H9 (cell line): ENCODE measurements at regions not wholly inside any gene's neighbourhood (a gene's known extent, or its start where the extent isn't known, plus 50 kb on each side); places are given as distances from the start of the nearest gene placed in this dataset.

Experiments used
- DNase-seq: peaks from one replicate; pipeline ENCODE4 v3.0.0-alpha.2; 2017
- H2AFZ ChIP-seq: one replicate; pipeline ENCODE4 v1.6.1; 2013; ENCODE audit warnings: mild to moderate bottlenecking, low read length, control low read depth, moderate library complexity
- H2AK5ac ChIP-seq: 2 replicates; pipeline ENCODE4 v1.6.1; 2013; ENCODE audit warnings: low read length, control low read depth, mixed read lengths; ENCODE audit not compliant: insufficient read length
- H2BK120ac ChIP-seq: one replicate; pipeline ENCODE4 v1.6.1; 2013; ENCODE audit warnings: low read depth, mild to moderate bottlenecking, low read length, control low read depth, inconsistent platforms; ENCODE audit not compliant: poor library complexity, severe bottlenecking
- H2BK12ac ChIP-seq: 2 replicates; pipeline ENCODE4 v1.6.1; 2013; ENCODE audit warnings: low read length, control low read depth, mixed read lengths, low read depth; ENCODE audit not compliant: insufficient read length
- H2BK15ac ChIP-seq: 2 replicates; pipeline ENCODE4 v1.6.1; 2013; ENCODE audit warnings: low read depth, low read length, control low read depth
- H2BK20ac ChIP-seq: one replicate; pipeline ENCODE4 v1.6.1; 2013; ENCODE audit warnings: low read depth, mild to moderate bottlenecking, low read length, control low read depth, inconsistent platforms; ENCODE audit not compliant: poor library complexity, severe bottlenecking
- H2BK5ac ChIP-seq: 2 replicates; pipeline ENCODE4 v1.6.1; 2013; ENCODE audit warnings: low read length, control low read depth, mixed read lengths; ENCODE audit not compliant: insufficient read length
- H3K14ac ChIP-seq: 2 replicates; pipeline ENCODE4 v1.6.1; 2013; ENCODE audit warnings: low read length, control low read depth; ENCODE audit not compliant: insufficient read depth
- H3K18ac ChIP-seq: 2 replicates; pipeline ENCODE4 v1.6.1; 2013; ENCODE audit warnings: low read depth, mild to moderate bottlenecking, mixed read lengths, low read length, control low read depth; ENCODE audit not compliant: insufficient read length
- H3K23ac ChIP-seq: 2 replicates; pipeline ENCODE4 v1.6.1; 2013; ENCODE audit warnings: low read length, control low read depth, mixed read lengths, low read depth; ENCODE audit not compliant: insufficient read length
- H3K23me2 ChIP-seq: 2 replicates; pipeline ENCODE4 v1.6.1; 2013; ENCODE audit warnings: low read depth, mild to moderate bottlenecking, mixed read lengths, low read length, control low read depth; ENCODE audit not compliant: insufficient read length, poor library complexity, severe bottlenecking
- H3K27ac ChIP-seq: 2 replicates; pipeline ENCODE4 v1.5.1; 2013; ENCODE audit warnings: low read length, control low read depth, mixed read lengths, low read depth; ENCODE audit not compliant: insufficient read length
- H3K27me3 ChIP-seq: 2 replicates; pipeline ENCODE4 v1.6.1; 2013; ENCODE audit warnings: low read length, control low read depth, inconsistent platforms; ENCODE audit not compliant: insufficient read depth
- H3K4ac ChIP-seq: 2 replicates; pipeline ENCODE4 v1.6.1; 2013; ENCODE audit warnings: low read depth, mild to moderate bottlenecking, control low read depth, inconsistent platforms, low read length, moderate library complexity
- H3K4me1 ChIP-seq: 2 replicates; pipeline ENCODE4 v1.6.1; 2013; ENCODE audit warnings: low read length, control low read depth, inconsistent platforms; ENCODE audit not compliant: insufficient read depth
- H3K4me2 ChIP-seq: 2 replicates; pipeline ENCODE4 v1.6.1; 2013; ENCODE audit warnings: low read length, control low read depth, mixed read lengths; ENCODE audit not compliant: insufficient read length, insufficient read depth
- H3K56ac ChIP-seq: 2 replicates; pipeline ENCODE4 v1.6.1; 2013; ENCODE audit warnings: low read depth, mild to moderate bottlenecking, mixed read lengths, low read length, control low read depth; ENCODE audit not compliant: insufficient read length
- H3K79me1 ChIP-seq: 2 replicates; pipeline ENCODE4 v1.6.1; 2013; ENCODE audit warnings: low read depth, mild to moderate bottlenecking, moderate library complexity, low read length, control low read depth, inconsistent platforms; ENCODE audit not compliant: insufficient read depth, poor library complexity, severe bottlenecking
- H3K79me2 ChIP-seq: 2 replicates; pipeline ENCODE4 v1.6.1; 2013; ENCODE audit warnings: low read length, control low read depth, inconsistent platforms; ENCODE audit not compliant: insufficient read depth
- H3K9ac ChIP-seq: 2 replicates; pipeline ENCODE4 v1.6.1; 2013; ENCODE audit warnings: low read length, control low read depth, mixed read lengths; ENCODE audit not compliant: insufficient read length; ENCODE audit errors: extremely low read depth
- H3K9me3 ChIP-seq: one replicate; pipeline ENCODE4 v1.6.1; 2013; ENCODE audit warnings: low read depth, low read length, inconsistent platforms; ENCODE audit not compliant: control insufficient read depth
- H3T11ph ChIP-seq: one replicate; pipeline ENCODE4 v1.6.1; 2013; ENCODE audit warnings: mild to moderate bottlenecking, low read length, control low read depth, inconsistent platforms
- H4K20me1 ChIP-seq: one replicate; pipeline ENCODE4 v1.6.1; 2013; ENCODE audit not compliant: control insufficient read depth, insufficient read length, insufficient read depth
- H4K5ac ChIP-seq: 2 replicates; pipeline ENCODE4 v1.6.1; 2013; ENCODE audit warnings: low read depth, mild to moderate bottlenecking, mixed read lengths, low read length, control low read depth; ENCODE audit not compliant: insufficient read length
- H4K8ac ChIP-seq: replicated peaks from 2 replicates; pipeline ENCODE4 v1.6.1; 2013; ENCODE audit warnings: low read length, control low read depth, mixed read lengths, low read depth; ENCODE audit not compliant: insufficient read length
- H4K91ac ChIP-seq: 2 replicates; pipeline ENCODE4 v1.6.1; 2013; ENCODE audit warnings: low read depth, mild to moderate bottlenecking, moderate library complexity, mixed read lengths, low read length, control low read depth; ENCODE audit not compliant: insufficient read length
- H3K27ac Mint-ChIP-seq, 3 experiments: 2 replicates in 2 of 3; 3 replicates in 1 of 3; pipeline ENCODE4 v1.8.0; 2020 to 2021; ENCODE audit warnings: mixed read lengths in 3 of 3, mild to moderate bottlenecking in 1 of 3, moderate library complexity in 1 of 3
- H3K27me3 Mint-ChIP-seq: 2 replicates; pipeline ENCODE4 v1.8.0; 2021; ENCODE audit warnings: low read depth, mild to moderate bottlenecking, moderate library complexity, mixed read lengths
- H3K36me3 Mint-ChIP-seq, 3 experiments: 2 replicates in 2 of 3; 3 replicates in 1 of 3; pipeline ENCODE4 v1.8.0; 2020 to 2021; ENCODE audit warnings: low read depth in 3 of 3, mixed read lengths in 3 of 3; ENCODE audit not compliant: insufficient read depth in 1 of 3
- H3K4me1 Mint-ChIP-seq, 2 experiments: 2 replicates each; pipeline ENCODE4 v1.8.0; 2020; ENCODE audit warnings: mixed read lengths in 2 of 2
- H3K4me3 Mint-ChIP-seq, 2 experiments: 2 replicates in 1 of 2; 3 replicates in 1 of 2; pipeline ENCODE4 v1.8.0; 2020 to 2021; ENCODE audit warnings: mild to moderate bottlenecking in 2 of 2, mixed read lengths in 2 of 2, moderate library complexity in 1 of 2
- H3K9me3 Mint-ChIP-seq, 2 experiments: 2 replicates in 1 of 2; 3 replicates in 1 of 2; pipeline ENCODE4 v1.8.0; 2020; ENCODE audit warnings: mild to moderate bottlenecking in 2 of 2, mixed read lengths in 2 of 2, moderate library complexity in 1 of 2
- CTCF ChIP-seq: fragments of 200-600 bp; sonication (generic); conservative IDR thresholded peaks from 3 replicates; pipeline ENCODE4 v1.8.0; 2021; ENCODE audit warnings: antibody characterized with exemption, mild to moderate bottlenecking
- WGBS: extraction: QIAGEN DNeasy Blood & Tissue Kit; methylation state at CpG from one replicate; pipeline ENCODE4 v1.1.7; 2013; ENCODE audit warnings: missing lambda C conversion rate, low lambda C conversion rate, mixed read lengths; ENCODE audit not compliant: insufficient read length; ENCODE audit errors: extremely low coverage; 5-methylcytosine and 5-hydroxymethylcytosine counted together

GRCh38 chr15:100812802-100813201 lies 66.8 kb upstream of the ALDH1A3 start:
- no peaks in the 10 kb centered on the region for H3K79me1 ChIP-seq
- H4K5ac ChIP-seq: no peak overlapping the region
- H3K9me3 ChIP-seq: no peaks in the 10 kb centered on the region
- Mint-ChIP-seq H3K9me3 (peaks cover 25 to 32% of the 10 kb centered on the region in 2 experiments), H3K4me3 (no peak overlapping the region), H3K27me3 (peaks cover 3% of the 10 kb centered on the region), H3K4me1 (no peaks in the 10 kb centered on the region), H3K36me3 (peaks cover 0 to 15% (median 8%) of the 10 kb centered on the region in 3 experiments; a peak in 6 of 7 replicates), H3K27ac (no peak overlapping the region)
- no peak overlapping the region for H3K4me2 ChIP-seq
- no peak overlapping the region for H4K8ac ChIP-seq
- no peak overlapping the region for H3K23ac ChIP-seq
- H3K23me2 ChIP-seq: no peaks in the 10 kb centered on the region
- no peak overlapping the region for H3K27ac ChIP-seq
- no peaks in the 10 kb centered on the region for H3K79me2 ChIP-seq
- H2BK20ac ChIP-seq: no peak overlapping the region
- H2BK15ac ChIP-seq: no peak overlapping the region
- H3K56ac ChIP-seq: no peak overlapping the region
- H3K18ac ChIP-seq: no peak overlapping the region
- DNase-seq: no peak
- H3K27me3 ChIP-seq: no peaks in the 10 kb centered on the region
- H2BK5ac ChIP-seq: no peak overlapping the region
- H3K9ac ChIP-seq: no peak overlapping the region
- H3K4ac ChIP-seq: no peak overlapping the region
- no peak for TF ChIP-seq CTCF
- H3K14ac ChIP-seq: no peak overlapping the region
- no peak overlapping the region for H3T11ph ChIP-seq
- H2BK12ac ChIP-seq: no peak overlapping the region
- no peak overlapping the region for H2AFZ ChIP-seq
- WGBS: no CpG with 5 or more reads among the region's 2 CpGs
- no peak overlapping the region for H4K91ac ChIP-seq
- no peaks in the 10 kb centered on the region for H3K4me1 ChIP-seq
- no peaks in the 10 kb centered on the region for H4K20me1 ChIP-seq
- H2AK5ac ChIP-seq: no peak overlapping the region
- H2BK120ac ChIP-seq: no peak overlapping the region
